DND-41 (cell line): ENCODE measurements at regions not wholly inside any gene's neighbourhood (a gene's known extent, or its start where the extent isn't known, plus 50 kb on each side); places are given as distances from the start of the nearest gene placed in this dataset.

Experiments
- ATAC-seq: fragments of 200-7000 bp; cut with Tn5 transposase; 3 replicates; pipeline ENCODE4 v1.9.1; 2021; ENCODE audit warnings: low read depth; ENCODE audit not compliant: insufficient read depth
- DNase-seq: peaks from one replicate; pipeline ENCODE4 v3.0.0-alpha.2; 2020
- H2AFZ ChIP-seq: 2 replicates; pipeline ENCODE4 v1.6.0; 2012; ENCODE audit warnings: low read depth, low read length
- H3K27ac ChIP-seq: 2 replicates; pipeline ENCODE4 v1.5.1; 2012; ENCODE audit warnings: low read length, inconsistent platforms
- H3K27me3 ChIP-seq: fragments of 200-600 bp; sonication (generic); 2 replicates; pipeline ENCODE4 v1.6.0; 2012; ENCODE audit warnings: low read length, mild to moderate bottlenecking, inconsistent platforms; ENCODE audit not compliant: insufficient read depth, poor library complexity
- H3K36me3 ChIP-seq: 2 replicates; pipeline ENCODE4 v1.5.1; 2012; ENCODE audit warnings: low read length, inconsistent platforms; ENCODE audit not compliant: insufficient read depth
- H3K4me1 ChIP-seq: 2 replicates; pipeline ENCODE4 v1.5.1; 2012; ENCODE audit warnings: mild to moderate bottlenecking, low read length; ENCODE audit not compliant: insufficient read depth
- H3K4me2 ChIP-seq: 2 replicates; pipeline ENCODE4 v1.6.0; 2012; ENCODE audit warnings: mild to moderate bottlenecking, moderate library complexity, low read length, inconsistent platforms; ENCODE audit not compliant: insufficient read depth
- H3K4me3 ChIP-seq, 2 experiments: fragments of 200-600 bp in 1 of 2; shearing (Covaris generic) in 1 of 2; 2 replicates each; pipeline ENCODE4 v1.5.1; 2012 to 2016; ENCODE audit warnings: inconsistent platforms in 2 of 2, low read length in 2 of 2, mild to moderate bottlenecking in 2 of 2, low read depth in 1 of 2, moderate library complexity in 1 of 2
- H3K79me2 ChIP-seq: 2 replicates; pipeline ENCODE4 v1.6.0; 2012; ENCODE audit warnings: low read length, inconsistent platforms; ENCODE audit not compliant: insufficient read depth
- H3K9ac ChIP-seq: 2 replicates; pipeline ENCODE4 v1.6.0; 2012; ENCODE audit warnings: low read depth, mild to moderate bottlenecking, inconsistent platforms, low read length, moderate library complexity
- H3K9me3 ChIP-seq: 2 replicates; pipeline ENCODE4 v1.5.1; 2012; ENCODE audit warnings: low read length, moderate library complexity, mild to moderate bottlenecking, inconsistent platforms; ENCODE audit not compliant: insufficient read depth, severe bottlenecking
- H4K20me1 ChIP-seq: 2 replicates; pipeline ENCODE4 v1.6.0; 2012; ENCODE audit warnings: low read length; ENCODE audit not compliant: insufficient read depth
- EZH2 ChIP-seq: IDR thresholded peaks from 3 replicates; pipeline ENCODE4 v1.6.1; 2012; ENCODE audit warnings: borderline replicate concordance, low read depth, mild to moderate bottlenecking, moderate library complexity, low read length, inconsistent platforms; ENCODE audit not compliant: severe bottlenecking
- TF ChIP-seq, protein P1 (sequence below): IDR thresholded peaks from 2 replicates; pipeline ENCODE4 v1.5.1; 2012; ENCODE audit warnings: borderline replicate concordance, low read length, moderate library complexity, mild to moderate bottlenecking; ENCODE audit not compliant: poor library complexity, severe bottlenecking; ENCODE audit errors: extremely low read depth

DNA sequence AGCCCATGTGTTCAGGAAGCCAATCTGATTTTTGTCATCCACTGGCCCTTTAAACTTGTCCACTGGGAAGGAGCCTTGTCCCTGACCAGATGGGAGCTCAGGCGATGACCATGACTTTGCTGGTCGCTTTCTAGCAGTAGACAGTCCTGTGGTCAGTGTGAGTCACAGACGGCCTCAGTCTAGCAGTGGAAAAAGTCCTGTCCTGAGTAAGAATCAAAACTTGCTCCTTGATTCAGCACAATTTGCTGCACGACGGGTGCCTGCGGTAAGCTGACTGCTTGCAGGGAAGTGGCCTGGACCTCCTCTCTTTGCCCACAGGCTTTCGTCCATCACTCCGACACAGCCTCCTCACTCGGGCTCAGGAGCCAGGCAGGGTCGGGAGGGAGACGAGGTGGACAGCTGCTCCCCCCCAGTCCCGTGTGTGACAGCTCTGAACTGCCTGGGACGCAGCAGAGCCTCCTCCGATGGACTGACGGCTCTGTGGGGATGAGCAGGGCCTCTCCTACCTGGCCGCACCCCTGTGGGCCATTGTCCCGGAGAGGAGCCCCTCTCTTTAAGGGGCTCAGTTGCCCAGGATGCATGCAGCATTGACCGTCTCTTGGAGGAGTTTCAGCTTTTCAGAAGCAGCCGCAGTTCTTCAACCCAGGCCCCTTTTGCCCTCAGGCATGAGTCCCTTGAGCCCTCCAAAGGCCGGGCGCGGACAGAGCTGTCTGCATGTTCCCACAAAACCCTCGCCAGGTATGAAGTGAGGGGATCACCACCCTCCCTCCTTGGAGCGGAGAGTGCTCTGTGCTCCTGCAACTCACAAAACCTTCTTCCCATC lies 209.2 kb downstream of the ANKRD60 start:
- Histone ChIP-seq H3K4me1 (no peaks in the 10 kb centered on the region), H3K79me2 (no peaks in the 10 kb centered on the region), H3K27me3 (peaks cover 18% of the 10 kb centered on the region), H3K4me2 (no peak overlapping the region), H3K27ac (no peak overlapping the region), H3K36me3 (no peaks in the 10 kb centered on the region), H3K4me3 (no peak overlapping the region), H2AFZ (no peak overlapping the region), H3K9ac (no peak overlapping the region), H4K20me1 (peaks cover 4% of the 10 kb centered on the region; the same call in 1 of the 2 replicates), H3K9me3 (no peaks in the 10 kb centered on the region)
- ATAC-seq: no peak
- TF ChIP-seq, protein P1, sequence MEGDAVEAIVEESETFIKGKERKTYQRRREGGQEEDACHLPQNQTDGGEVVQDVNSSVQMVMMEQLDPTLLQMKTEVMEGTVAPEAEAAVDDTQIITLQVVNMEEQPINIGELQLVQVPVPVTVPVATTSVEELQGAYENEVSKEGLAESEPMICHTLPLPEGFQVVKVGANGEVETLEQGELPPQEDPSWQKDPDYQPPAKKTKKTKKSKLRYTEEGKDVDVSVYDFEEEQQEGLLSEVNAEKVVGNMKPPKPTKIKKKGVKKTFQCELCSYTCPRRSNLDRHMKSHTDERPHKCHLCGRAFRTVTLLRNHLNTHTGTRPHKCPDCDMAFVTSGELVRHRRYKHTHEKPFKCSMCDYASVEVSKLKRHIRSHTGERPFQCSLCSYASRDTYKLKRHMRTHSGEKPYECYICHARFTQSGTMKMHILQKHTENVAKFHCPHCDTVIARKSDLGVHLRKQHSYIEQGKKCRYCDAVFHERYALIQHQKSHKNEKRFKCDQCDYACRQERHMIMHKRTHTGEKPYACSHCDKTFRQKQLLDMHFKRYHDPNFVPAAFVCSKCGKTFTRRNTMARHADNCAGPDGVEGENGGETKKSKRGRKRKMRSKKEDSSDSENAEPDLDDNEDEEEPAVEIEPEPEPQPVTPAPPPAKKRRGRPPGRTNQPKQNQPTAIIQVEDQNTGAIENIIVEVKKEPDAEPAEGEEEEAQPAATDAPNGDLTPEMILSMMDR: no peak
- TF ChIP-seq EZH2: no peak
- DNase-seq: no peak

DNA sequence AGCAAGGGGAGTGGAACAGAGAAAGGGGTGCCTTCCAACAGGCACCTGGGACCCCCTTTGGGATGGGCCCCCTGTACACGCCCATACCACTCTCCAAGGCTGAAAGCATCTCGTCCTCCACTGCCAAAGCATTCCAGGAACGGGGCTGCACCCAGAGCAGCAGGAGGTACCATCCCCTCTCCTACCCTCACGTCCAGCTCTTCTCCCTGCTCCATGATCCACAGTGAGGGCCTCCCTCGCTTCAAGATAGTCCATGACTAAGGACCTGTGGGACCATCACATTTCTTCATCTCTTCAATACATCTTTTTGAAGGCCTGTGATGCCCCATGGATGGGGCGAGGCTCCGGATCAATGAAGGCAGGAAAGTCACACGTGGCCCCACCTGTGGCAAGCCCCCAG lies 209.9 kb downstream of the ANKRD60 start:
- no peak overlapping the region for H2AFZ ChIP-seq
- no peak overlapping the region for H3K4me2 ChIP-seq

DNA sequence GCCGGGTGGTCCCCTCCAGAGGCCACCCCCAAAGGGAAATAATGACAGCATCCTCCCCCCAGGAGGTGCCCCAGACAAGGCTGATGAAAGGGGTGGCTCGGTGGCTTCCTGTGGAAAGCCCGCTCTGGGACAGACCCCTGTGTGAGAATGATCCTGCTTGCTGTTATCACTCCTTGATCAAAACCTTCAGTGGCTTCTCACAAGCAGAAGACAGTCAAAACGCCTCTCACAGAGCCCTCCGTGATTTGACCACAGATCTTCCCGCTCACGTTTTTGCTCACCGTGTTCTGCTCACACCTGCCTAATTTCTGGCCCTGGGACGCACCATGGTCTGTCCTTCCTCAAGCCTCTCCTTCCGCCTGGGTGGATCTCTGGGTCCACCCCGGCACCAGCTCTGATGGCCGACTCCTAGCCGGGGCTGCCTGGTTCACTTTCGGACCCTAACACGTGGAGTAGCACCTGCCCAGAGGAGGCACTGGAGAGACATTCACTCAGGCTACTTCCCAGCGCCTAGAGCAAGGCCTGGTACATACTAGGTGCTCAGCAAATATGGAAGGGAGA lies 210.4 kb downstream of the ANKRD60 start:
- no peak for TF ChIP-seq EZH2
- TF ChIP-seq, protein P1: no peak
- Histone ChIP-seq H3K27ac (no peak overlapping the region), H3K4me3 (no peak overlapping the region)

More for the DNA sequence above, 209.9 kb downstream of the ANKRD60 start:
- no peak overlapping the region for H3K27ac ChIP-seq
- H3K36me3 ChIP-seq: no peaks in the 10 kb centered on the region
- H3K4me1 ChIP-seq: no peaks in the 10 kb centered on the region
- H3K4me3 ChIP-seq: no peak overlapping the region
- TF ChIP-seq, protein P1: no peak
- no peak for TF ChIP-seq EZH2
- peaks cover 18% of the 10 kb centered on the region for H3K27me3 ChIP-seq
- no peaks in the 10 kb centered on the region for H3K79me2 ChIP-seq
- no peaks in the 10 kb centered on the region for H3K9me3 ChIP-seq
- H3K9ac ChIP-seq: no peak overlapping the region
- no peak for ATAC-seq
- peaks cover 4% of the 10 kb centered on the region; the same call in 1 of the 2 replicates for H4K20me1 ChIP-seq
- no peak for DNase-seq

More for the DNA sequence above, 210.4 kb downstream of the ANKRD60 start:
- Histone ChIP-seq H3K9ac (no peak overlapping the region), H3K4me2 (no peak overlapping the region), H3K36me3 (no peaks in the 10 kb centered on the region), H3K4me1 (no peaks in the 10 kb centered on the region), H3K79me2 (no peaks in the 10 kb centered on the region), H3K9me3 (no peaks in the 10 kb centered on the region), H3K27me3 (peaks cover 18% of the 10 kb centered on the region), H4K20me1 (peaks cover 4% of the 10 kb centered on the region; the same call in 1 of the 2 replicates), H2AFZ (no peak overlapping the region)
- ATAC-seq (no peak), DNase-seq (no peak)
